SK-N-MC (cell line): ENCODE measurements at regions not wholly inside any gene's neighbourhood (a gene's known extent, or its start where the extent isn't known, plus 50 kb on each side); places are given as distances from the start of the nearest gene placed in this dataset.

ENCODE experiments used
- EZH2 ChIP-seq: fragments of 200-600 bp; sonication (generic); IDR thresholded peaks from one replicate; pipeline ENCODE4 v1.6.1; 2017; ENCODE audit warnings: antibody characterized with exemption
- FOXP2 ChIP-seq: optimal IDR thresholded peaks from 2 replicates; pipeline ENCODE3; 2011; ENCODE audit warnings: mild to moderate bottlenecking, moderate library complexity; ENCODE audit not compliant: insufficient read depth; ENCODE audit errors: extremely low read length, control extremely low read depth
- POLR2AphosphoS5 ChIP-seq: IDR thresholded peaks from 2 replicates; pipeline ENCODE4 v1.6.1; 2012; ENCODE audit warnings: mild to moderate bottlenecking, low read depth, low read length, borderline replicate concordance

GRCh38 chr14:73785336-73785833 lies 66.2 kb upstream of the PTGR2 start:
- TF ChIP-seq POLR2AphosphoS5 (peak; percentile 46), EZH2 (no peak), FOXP2 (no peak)
